Heart right ventricle (tissue), 16 donors: ENCODE measurements at regions not wholly inside any gene's neighbourhood (a gene's known extent, or its start where the extent isn't known, plus 50 kb on each side); places are given as distances from the start of the nearest gene placed in this dataset.

Experiments
- ATAC-seq, 8 donors: fragments of 200-7000 bp; cut with Tn5 transposase; one replicate each; pipeline ENCODE4 v1.9.1; 2020; ENCODE audit warnings: mild to moderate bottlenecking in 8 of 8, moderate library complexity in 8 of 8, moderate number of reproducible peaks in 1 of 8
- DNase-seq, 2 donors: peaks; one replicate each; pipeline ENCODE4 v3.0.0-alpha.2; 2020
- H3K27ac ChIP-seq, 10 donors: fragments of 200-600 bp; sonication (generic) in 2 of 10; one replicate each; pipeline versions ENCODE4 v1.5.0 to v1.8.0; 2020 to 2022; ENCODE audit warnings: mild to moderate bottlenecking in 3 of 10
- H3K27me3 ChIP-seq, 7 donors: fragments of 200-600 bp; one replicate each; pipeline ENCODE4 v1.8.0; 2021 to 2022; ENCODE audit warnings: mild to moderate bottlenecking in 2 of 7
- H3K36me3 ChIP-seq, 9 donors: fragments of 200-600 bp; sonication (generic) in 1 of 9; one replicate each; pipeline versions ENCODE4 v1.5.0 to v1.8.0; 2020 to 2022; ENCODE audit warnings: mild to moderate bottlenecking in 2 of 9
- H3K4me1 ChIP-seq, 9 donors: fragments of 200-600 bp; sonication (generic) in 1 of 9; one replicate each; pipeline versions ENCODE4 v1.5.0 to v1.8.0; 2020 to 2022; ENCODE audit warnings: mild to moderate bottlenecking in 4 of 9
- H3K4me3 ChIP-seq, 10 donors: fragments of 200-600 bp; sonication (generic) in 2 of 10; one replicate each; pipeline versions ENCODE4 v1.5.0 to v1.8.0; 2020 to 2022; ENCODE audit warnings: mild to moderate bottlenecking in 7 of 10, moderate library complexity in 2 of 10
- H3K9me3 ChIP-seq, 11 donors: fragments of 200-600 bp in 10 of 11; sonication (generic) in 2 of 11; one replicate each; pipeline versions ENCODE4 v1.5.0 to v1.8.0; 2013 to 2022; ENCODE audit warnings: mild to moderate bottlenecking in 2 of 11, control low read depth in 1 of 11, moderate library complexity in 1 of 11
- WGBS, 2 donors: extraction: QIAGEN DNeasy Blood & Tissue Kit; methylation state at CpG; one replicate each; pipeline ENCODE4 v1.1.7; 2013; ENCODE audit warnings: inconsistent platforms in 1 of 2; 5-methylcytosine and 5-hydroxymethylcytosine counted together
- intact Hi-C, 10 donors: fragments of 100-400 bp; cut with DNase I; formaldehyde crosslinking; loops; one replicate each; pipeline versions ENCODE4 v1.11.1 to v1.14.2; 2022
- TF ChIP-seq, protein P1 (sequence below), 9 donors: fragments of 200-600 bp; sonication (generic) in 2 of 9; IDR thresholded peaks; one replicate each; pipeline versions ENCODE4 v1.5.0 to v1.8.0; 2021 to 2022; ENCODE audit warnings: antibody characterized with exemption in 9 of 9, mild to moderate bottlenecking in 5 of 9, moderate library complexity in 1 of 9
- donor health status: Arrhythmogenic right ventricular cardiomyopathy.
- donor health status: ischemic (EF 13 %, LVEDD 7.1; RV severe dilation, severe dysfunction).
- donor health status: healthy with polysubstance abuse.
- donor health status: DM: no; HTN: yes; CAD: no.
- donor health status: DM: no; HTN: no; CAD: no.
- donor health status: ischemic (EF 25% LVEDD 6.9; RV normal size, moderate dysfunction).
- donor health status: ischemic (EF 25% LVEDD 5.7; RV mildly dilated, moderate dysfunction).
- donor health status: healthy.
- donor health status: DM: yes; HTN: yes; CAD: no.
- donor health status: Ischemic cardiomyopathy.
- donor health status: ischemic (EF 35%, LVEDD 5.7; RV mildly dilated, moderate dysfunction).
- donor health status: nonischemic (EF 11% LVEDD 7.7; RV severe dilation, severe dysfunction).
- donor health status: DM: yes; HTN: yes; CAD: no.
- donor health status: PGD.
- donor health status: ischemic (EF 29% LVEDD 5.4; RV normal size, mild dysfunction).
- donor health status: nonischemic (EF 23%, LVEDD 6.1; RV moderate dilation, normal function).

DNA sequence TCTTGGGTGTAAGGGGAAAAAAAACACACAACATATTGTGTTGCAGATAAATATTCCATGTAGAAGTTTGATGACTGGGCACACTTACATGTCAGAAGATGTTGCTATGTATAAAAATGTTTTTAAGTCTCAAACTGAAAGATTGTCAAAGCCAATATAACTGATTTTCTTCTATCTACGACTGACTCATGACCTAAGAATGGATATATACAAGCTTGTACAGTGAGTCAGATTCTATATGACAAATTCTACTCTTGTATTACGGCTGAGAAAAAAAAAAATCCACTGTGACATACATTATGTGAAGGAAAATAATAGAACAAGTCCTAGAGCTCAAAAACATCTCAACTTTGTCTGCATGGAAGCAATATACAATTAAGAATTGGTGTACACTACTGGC lies 343.0 kb upstream of the PCDH15 start:
- ATAC-seq: no peak
- Histone ChIP-seq H3K27me3 (no peaks in the 10 kb centered on the region), H3K4me1 (no peaks in the 10 kb centered on the region), H3K36me3 (no peaks in the 10 kb centered on the region), H3K4me3 (no peak overlapping the region), H3K27ac (no peak overlapping the region), H3K9me3 (no peaks in the 10 kb centered on the region)
- intact Hi-C loops: no loop called here
- 86 to 91% methylated on average over 2 of the region's 2 CpGs for WGBS, 2 donors
- TF ChIP-seq, protein P1, sequence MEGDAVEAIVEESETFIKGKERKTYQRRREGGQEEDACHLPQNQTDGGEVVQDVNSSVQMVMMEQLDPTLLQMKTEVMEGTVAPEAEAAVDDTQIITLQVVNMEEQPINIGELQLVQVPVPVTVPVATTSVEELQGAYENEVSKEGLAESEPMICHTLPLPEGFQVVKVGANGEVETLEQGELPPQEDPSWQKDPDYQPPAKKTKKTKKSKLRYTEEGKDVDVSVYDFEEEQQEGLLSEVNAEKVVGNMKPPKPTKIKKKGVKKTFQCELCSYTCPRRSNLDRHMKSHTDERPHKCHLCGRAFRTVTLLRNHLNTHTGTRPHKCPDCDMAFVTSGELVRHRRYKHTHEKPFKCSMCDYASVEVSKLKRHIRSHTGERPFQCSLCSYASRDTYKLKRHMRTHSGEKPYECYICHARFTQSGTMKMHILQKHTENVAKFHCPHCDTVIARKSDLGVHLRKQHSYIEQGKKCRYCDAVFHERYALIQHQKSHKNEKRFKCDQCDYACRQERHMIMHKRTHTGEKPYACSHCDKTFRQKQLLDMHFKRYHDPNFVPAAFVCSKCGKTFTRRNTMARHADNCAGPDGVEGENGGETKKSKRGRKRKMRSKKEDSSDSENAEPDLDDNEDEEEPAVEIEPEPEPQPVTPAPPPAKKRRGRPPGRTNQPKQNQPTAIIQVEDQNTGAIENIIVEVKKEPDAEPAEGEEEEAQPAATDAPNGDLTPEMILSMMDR (IDR thresholded peaks at IDR 0.05): no peak
- no peak for DNase-seq

DNA sequence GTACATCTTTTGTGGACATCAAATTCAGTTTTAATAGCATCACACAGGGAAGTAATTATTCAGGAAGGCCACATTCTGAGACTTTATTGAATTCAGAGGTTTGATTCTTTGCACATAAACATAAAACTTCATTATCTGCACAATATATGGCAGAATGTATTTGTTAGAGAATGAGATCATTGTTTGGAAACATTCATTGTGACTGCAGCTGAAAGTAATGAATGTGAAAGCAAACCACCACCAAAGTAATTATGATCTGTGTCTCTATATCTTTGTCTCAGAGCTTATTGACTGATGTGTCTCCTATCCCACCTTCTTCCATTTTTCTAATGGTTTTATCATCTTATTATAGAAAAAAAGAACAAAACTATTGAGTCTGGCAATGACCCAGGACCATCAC lies 340.9 kb upstream of the PCDH15 start:
- intact Hi-C loops: no loop called here
- Histone ChIP-seq H3K27me3 (no peaks in the 10 kb centered on the region), H3K9me3 (peaks cover 0 to 15% (median 8%) of the 10 kb centered on the region in 11 donors), H3K4me3 (no peak overlapping the region), H3K27ac (no peak overlapping the region), H3K36me3 (no peaks in the 10 kb centered on the region), H3K4me1 (no peaks in the 10 kb centered on the region)
- ATAC-seq (no peak), DNase-seq (no peak)
- TF ChIP-seq, protein P1 (IDR thresholded peaks at IDR 0.05): no peak

DNA sequence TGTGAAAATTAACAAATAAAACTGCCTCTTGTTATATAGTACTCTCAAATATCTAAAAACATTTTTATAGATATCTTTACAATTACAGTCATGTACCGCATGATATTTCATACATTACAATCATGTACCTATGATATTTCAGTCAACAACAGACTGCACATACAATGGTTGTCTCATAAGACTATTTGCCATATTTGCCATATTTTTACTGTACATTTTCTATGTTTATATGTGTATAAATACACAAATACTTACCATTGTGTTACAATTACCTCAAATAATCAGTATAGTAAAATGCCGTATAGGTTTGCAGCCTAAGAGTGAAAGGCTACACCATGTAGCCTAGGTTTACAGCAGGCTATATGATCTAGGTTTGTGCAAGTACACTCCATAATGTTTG lies 336.0 kb upstream of the PCDH15 start:
- Histone ChIP-seq H3K9me3 (peaks cover 0 to 29% (median 9%) of the 10 kb centered on the region in 11 donors), H3K36me3 (no peaks in the 10 kb centered on the region), H3K27ac (no peak overlapping the region), H3K4me1 (no peaks in the 10 kb centered on the region), H3K27me3 (no peaks in the 10 kb centered on the region), H3K4me3 (no peak overlapping the region)
- intact Hi-C loops: no loop called here
- DNase-seq (no peak), ATAC-seq (no peak)
- WGBS, 2 donors: 93 to 98% methylated on average over 2 of the region's 2 CpGs
- TF ChIP-seq, protein P1 (IDR thresholded peaks at IDR 0.05): no peak

DNA sequence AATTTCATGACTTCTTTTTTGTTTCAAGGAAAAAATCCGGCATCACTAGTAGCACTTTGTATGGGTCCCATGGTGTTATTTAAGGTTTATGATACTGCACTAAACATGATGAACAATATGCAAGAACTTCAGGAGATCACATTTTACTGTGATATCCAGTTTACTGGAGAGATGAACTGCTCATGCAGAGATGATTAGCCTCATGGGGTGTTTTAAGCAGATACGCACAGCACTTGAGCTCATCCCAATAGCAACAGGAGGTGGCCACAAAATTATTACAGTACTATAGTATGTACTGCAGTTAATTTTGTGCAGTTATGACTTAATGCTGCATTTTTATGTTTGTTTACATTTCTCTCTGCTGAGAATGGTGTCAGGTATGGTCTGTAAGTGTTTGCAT lies 303.7 kb upstream of the PCDH15 start:
- TF ChIP-seq, protein P1 (IDR thresholded peaks at IDR 0.05): no peak
- Histone ChIP-seq H3K27me3 (no peaks in the 10 kb centered on the region), H3K4me1 (no peaks in the 10 kb centered on the region), H3K36me3 (no peaks in the 10 kb centered on the region), H3K9me3 (no peaks in the 10 kb centered on the region), H3K27ac (no peak overlapping the region), H3K4me3 (no peak overlapping the region)
- DNase-seq: no peak
- ATAC-seq: no peak
- WGBS, 2 donors: 93 to 95% methylated on average over 2 of the region's 2 CpGs
- intact Hi-C loops: loop anchor here in 1 of 10 donors (10.0 kb wide), 1 partner anchor 60 kb away; no protein-coding TSS in a partner anchor
